ENCODE measurements at regions not wholly inside any gene's neighbourhood (a gene's known extent, or its start where the extent isn't known, plus 50 kb on each side); places are given as distances from the start of the nearest gene placed in this dataset.

DNA sequence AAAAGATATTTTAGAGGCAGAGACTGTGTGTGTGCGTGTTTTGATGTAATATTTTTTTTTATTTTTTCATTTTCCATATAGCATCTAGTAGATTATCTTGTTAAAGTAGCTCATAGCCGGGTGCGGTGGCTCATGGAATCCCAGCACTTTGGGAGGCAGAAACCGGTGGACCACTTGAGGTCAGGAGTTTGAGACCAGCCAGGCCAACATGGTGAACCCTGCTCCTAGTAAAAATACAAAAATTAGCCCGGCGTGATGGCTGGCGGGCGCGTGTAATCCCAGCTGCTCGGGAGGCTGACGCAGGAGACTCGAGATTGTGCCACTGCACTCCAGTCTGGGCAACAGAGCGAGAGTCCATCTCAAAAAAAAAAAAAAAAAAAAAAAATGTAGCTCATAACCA, 1481.2 kb upstream of the CADM2 start:
- no peak for TF ChIP-seq EP300 (conservative IDR thresholded peaks at IDR 0.05; ENCODE audit: poor library complexity, severe bottlenecking)
- TF ChIP-seq TAF1 (IDR thresholded peaks at IDR 0.05; ENCODE audit: low read depth): no peak
- TF ChIP-seq CTCF (IDR thresholded peaks at IDR 0.05; ENCODE audit: poor library complexity, severe bottlenecking): no peak
- no peak for TF ChIP-seq EZH2 (IDR thresholded peaks at IDR 0.05; ENCODE audit: borderline replicate concordance, insufficient read depth, low read length, poor library complexity, severe bottlenecking)
- no peak for TF ChIP-seq SMC3 (conservative IDR thresholded peaks at IDR 0.05; ENCODE audit: poor library complexity)
- no peak for TF ChIP-seq POLR2AphosphoS5 (IDR thresholded peaks at IDR 0.05)
- TF ChIP-seq RAD21 (conservative IDR thresholded peaks at IDR 0.05): no peak
